HT-29 (cell line): ENCODE measurements at regions not wholly inside any gene's neighbourhood (a gene's known extent, or its start where the extent isn't known, plus 50 kb on each side); places are given as distances from the start of the nearest gene placed in this dataset.
"Not testable (repeated sequence)": the region's sequence is repeated elsewhere in the genome, so short reads cannot be mapped to it uniquely, and the experiment has no call there.

Experiments
- DNase-seq: peaks from one replicate; pipeline ENCODE4 v3.0.0-alpha.2; 2015; ENCODE audit warnings: low spot score

GRCh38 chr2:241981076-241981700 is 111.7 kb downstream of the RTP5 start:
- DNase-seq, result no peak

GRCh38 chr2:241982706-241983570 is 113.4 kb downstream of the RTP5 start:
- no peak for DNase-seq

- DNase-seq, result no peak
Observed at GRCh38 chr2:241983571-241984270, 114.2 kb downstream of the RTP5 start.

GRCh38 chr2:241984271-241984655 is 114.7 kb downstream of the RTP5 start:
- DNase-seq, result no peak

GRCh38 chr2:241984658-241985057 is 115.1 kb downstream of the RTP5 start:
- no peak for DNase-seq

- not testable (repeated sequence) for DNase-seq
Observed at GRCh38 chr2:241985161-241985985, 115.8 kb downstream of the RTP5 start.

- no peak for DNase-seq
Observed at GRCh38 chr2:241985986-241986329, 116.4 kb downstream of the RTP5 start.

- DNase-seq, result no peak
Observed at GRCh38 chr2:241986836-241987641, 117.5 kb downstream of the RTP5 start.

- DNase-seq, result no peak
Observed at GRCh38 chr2:241987726-241988125, 118.2 kb downstream of the RTP5 start.

- no peak for DNase-seq
Observed at GRCh38 chr2:241988146-241988545, 118.6 kb downstream of the RTP5 start.

- no peak for DNase-seq
Observed at GRCh38 chr2:241989074-241989473, 119.5 kb downstream of the RTP5 start.

GRCh38 chr2:241990466-241990865 is 120.9 kb downstream of the RTP5 start:
- no peak for DNase-seq

GRCh38 chr2:241991299-241991698 is 121.8 kb downstream of the RTP5 start:
- DNase-seq, result no peak

GRCh38 chr2:241992753-241993152 is 123.2 kb downstream of the RTP5 start:
- DNase-seq, result no peak

- DNase-seq, result no peak
Observed at GRCh38 chr2:241993386-241994005, 124.0 kb downstream of the RTP5 start.

GRCh38 chr2:241994086-241994485 is 124.6 kb downstream of the RTP5 start:
- no peak for DNase-seq

GRCh38 chr2:241994556-241995213 is 125.2 kb downstream of the RTP5 start:
- no peak for DNase-seq

- DNase-seq, result no peak
Observed at GRCh38 chr2:241996100-241996499, 126.6 kb downstream of the RTP5 start.

GRCh38 chr2:241997017-241997416 is 127.5 kb downstream of the RTP5 start:
- DNase-seq, result no peak

- no peak for DNase-seq
Observed at GRCh38 chr2:241999184-241999583, 129.7 kb downstream of the RTP5 start.
